Activated CD4-positive, alpha-beta T cell treated with anti-CD3 and anti-CD28 coated beads, Interleukin-2, amount 50 U/mL, for 16 hours (primary cell): ENCODE measurements at regions not wholly inside any gene's neighbourhood (a gene's known extent, or its start where the extent isn't known, plus 50 kb on each side); places are given as distances from the start of the nearest gene placed in this dataset.
"Not testable (repeated sequence)": the region's sequence is repeated elsewhere in the genome, so short reads cannot be mapped to it uniquely, and the experiment has no call there.

Source experiments
- DNase-seq: peaks from one replicate; pipeline ENCODE4 v3.0.0-alpha.2; 2020

- no peak for DNase-seq
Observed at GRCh38 chr5:163189023-163189553, 248.3 kb upstream of the CCNG1 start.

GRCh38 chr5:163190283-163190682 is 247.1 kb upstream of the CCNG1 start:
- DNase-seq = no peak

GRCh38 chr5:163190784-163191183 is 246.6 kb upstream of the CCNG1 start:
- no peak for DNase-seq

GRCh38 chr5:163193886-163194285 is 243.5 kb upstream of the CCNG1 start:
- no peak for DNase-seq

- no peak for DNase-seq
Observed at GRCh38 chr5:163205645-163206044, 231.8 kb upstream of the CCNG1 start.

- DNase-seq = no peak
Observed at GRCh38 chr5:163221581-163221980, 215.8 kb upstream of the CCNG1 start.

- no peak for DNase-seq
Observed at GRCh38 chr5:163222982-163223381, 214.4 kb upstream of the CCNG1 start.

- DNase-seq = no peak
Observed at GRCh38 chr5:163244445-163244987, 192.9 kb upstream of the CCNG1 start.

GRCh38 chr5:163245584-163245983 is 191.8 kb upstream of the CCNG1 start:
- no peak for DNase-seq

- no peak for DNase-seq
Observed at GRCh38 chr5:163248333-163248732, 189.1 kb upstream of the CCNG1 start.

- no peak for DNase-seq
Observed at GRCh38 chr5:163248871-163249270, 188.5 kb upstream of the CCNG1 start.

- no peak for DNase-seq
Observed at GRCh38 chr5:163252950-163253349, 184.4 kb upstream of the CCNG1 start.

GRCh38 chr5:163259495-163259894 is 177.9 kb upstream of the CCNG1 start:
- no peak for DNase-seq

GRCh38 chr5:163260471-163260870 is 176.9 kb upstream of the CCNG1 start:
- DNase-seq = no peak

- DNase-seq = no peak
Observed at GRCh38 chr5:163260961-163261360, 176.4 kb upstream of the CCNG1 start.

GRCh38 chr5:163261647-163262269 is 175.6 kb upstream of the CCNG1 start:
- DNase-seq = no peak

GRCh38 chr5:163266249-163266648 is 171.1 kb upstream of the CCNG1 start:
- DNase-seq = not testable (repeated sequence)

- DNase-seq = no peak
Observed at GRCh38 chr5:163269624-163270023, 167.8 kb upstream of the CCNG1 start.

- DNase-seq = no peak
Observed at GRCh38 chr5:163276466-163276865, 160.9 kb upstream of the CCNG1 start.

GRCh38 chr5:163280897-163281296 is 156.5 kb upstream of the CCNG1 start:
- not testable (repeated sequence) for DNase-seq

- DNase-seq = no peak
Observed at GRCh38 chr5:163281512-163281911, 155.9 kb upstream of the CCNG1 start.

GRCh38 chr5:163293836-163294235 is 143.6 kb upstream of the CCNG1 start:
- DNase-seq = no peak

- no peak for DNase-seq
Observed at GRCh38 chr5:163303718-163304117, 133.7 kb upstream of the CCNG1 start.

GRCh38 chr5:163305655-163306054 is 131.7 kb upstream of the CCNG1 start:
- DNase-seq = no peak

- DNase-seq = peak; percentile 14
Observed at GRCh38 chr5:163306421-163306820, 131.0 kb upstream of the CCNG1 start.
